Spinal cord (tissue), 9 donors: ENCODE measurements at regions not wholly inside any gene's neighbourhood (a gene's known extent, or its start where the extent isn't known, plus 50 kb on each side); places are given as distances from the start of the nearest gene placed in this dataset.
A peak's percentile ranks its signal among the peaks of the same experiment; 100 is the strongest.

Experiments used
- DNase-seq, 6 donors: peaks; one replicate each; pipeline versions ENCODE4 v3.0.0 to v3.0.0-alpha.2; 2013 to 2015; ENCODE audit warnings: low spot score in 6 of 6, low read depth in 4 of 6
- H3K27ac ChIP-seq: one replicate; pipeline ENCODE4 v1.5.1; 2013; ENCODE audit warnings: low read depth, low read length, control low read depth
- H3K27me3 ChIP-seq: one replicate; pipeline ENCODE4 v1.6.1; 2013; ENCODE audit warnings: low read length; ENCODE audit not compliant: control insufficient read depth, insufficient read depth
- H3K36me3 ChIP-seq: one replicate; pipeline ENCODE4 v1.6.1; 2013; ENCODE audit warnings: low read length; ENCODE audit not compliant: control insufficient read depth, insufficient read depth
- H3K4me1 ChIP-seq: one replicate; pipeline ENCODE4 v1.6.1; 2013; ENCODE audit warnings: low read length; ENCODE audit not compliant: control insufficient read depth, insufficient read depth
- H3K4me3 ChIP-seq: one replicate; pipeline ENCODE4 v1.5.1; 2013; ENCODE audit warnings: low read depth, low read length, control low read depth
- H3K9me3 ChIP-seq: one replicate; pipeline ENCODE4 v1.6.1; 2013; ENCODE audit warnings: low read length; ENCODE audit not compliant: control insufficient read depth, insufficient read depth
- WGBS: methylation state at CpG from one replicate; pipeline ENCODE4 v1.1.5; 2013; ENCODE audit warnings: missing lambda C conversion rate; ENCODE audit not compliant: insufficient coverage; 5-methylcytosine and 5-hydroxymethylcytosine counted together
- donor health status: healthy.

GRCh38 chr20:40945189-40945588 lies 83.4 kb upstream of the TOP1 start:
- DNase-seq = no peak
- H3K9me3 ChIP-seq = no peaks in the 10 kb centered on the region
- H3K27me3 ChIP-seq = peaks cover 6% of the 10 kb centered on the region
- H3K4me3 ChIP-seq = no peak overlapping the region
- no peak overlapping the region for H3K27ac ChIP-seq
- H3K36me3 ChIP-seq = no peaks in the 10 kb centered on the region
- WGBS = 78% methylated on average over 4 of the region's 5 CpGs
- H3K4me1 ChIP-seq = peaks cover 11% of the 10 kb centered on the region

GRCh38 chr20:40945754-40946450 lies 82.7 kb upstream of the TOP1 start:
- Histone ChIP-seq H3K27ac (no peak overlapping the region), H3K4me3 (no peak overlapping the region), H3K27me3 (peaks cover 6% of the 10 kb centered on the region), H3K9me3 (no peaks in the 10 kb centered on the region), H3K4me1 (peaks cover 11% of the 10 kb centered on the region), H3K36me3 (no peaks in the 10 kb centered on the region)
- peak in 5 of 6 donors; percentile 58 to 96 (median 71) for DNase-seq
- whole genome bisulfite sequencing = 11% methylated on average over 5 of the region's 12 CpGs

GRCh38 chr20:40946451-40946850 lies 82.2 kb upstream of the TOP1 start:
- peaks cover 6% of the 10 kb centered on the region for H3K27me3 ChIP-seq
- no peak overlapping the region for H3K4me3 ChIP-seq
- no peak overlapping the region for H3K27ac ChIP-seq
- DNase-seq = peak in 1 of 6 donors; percentile 87
- 76% methylated on average over 4 of the region's 11 CpGs for WGBS
- no peaks in the 10 kb centered on the region for H3K9me3 ChIP-seq
- no peaks in the 10 kb centered on the region for H3K36me3 ChIP-seq
- peaks cover 11% of the 10 kb centered on the region for H3K4me1 ChIP-seq

GRCh38 chr20:40948465-40949267 lies 80.0 kb upstream of the TOP1 start:
- Histone ChIP-seq H3K9me3 (no peaks in the 10 kb centered on the region), H3K27me3 (peaks cover 7% of the 10 kb centered on the region), H3K27ac (no peak overlapping the region), H3K4me1 (peaks cover 18% of the 10 kb centered on the region), H3K36me3 (no peaks in the 10 kb centered on the region), H3K4me3 (no peak overlapping the region)
- WGBS = no CpG with 5 or more reads among the region's 8 CpGs
- DNase-seq = no peak

GRCh38 chr20:40949346-40949745 lies 79.3 kb upstream of the TOP1 start:
- Histone ChIP-seq H3K27me3 (peaks cover 6% of the 10 kb centered on the region), H3K4me3 (no peak overlapping the region), H3K27ac (no peak overlapping the region), H3K4me1 (peaks cover 18% of the 10 kb centered on the region), H3K9me3 (no peaks in the 10 kb centered on the region), H3K36me3 (no peaks in the 10 kb centered on the region)
- WGBS = 80% methylated on average over 1 of the region's 2 CpGs
- DNase-seq = no peak

GRCh38 chr20:40952136-40952535 lies 76.5 kb upstream of the TOP1 start:
- H3K27me3 ChIP-seq = peaks cover 6% of the 10 kb centered on the region
- WGBS = 21% methylated on average over 8 of the region's 9 CpGs
- H3K9me3 ChIP-seq = no peaks in the 10 kb centered on the region
- no peaks in the 10 kb centered on the region for H3K36me3 ChIP-seq
- peaks cover 7% of the 10 kb centered on the region for H3K4me1 ChIP-seq
- no peak overlapping the region for H3K4me3 ChIP-seq
- peak in 2 of 6 donors; percentile 32 to 79 for DNase-seq
- no peak overlapping the region for H3K27ac ChIP-seq

- 83% methylated on average over 1 of the region's 2 CpGs for WGBS
- peaks cover 7% of the 10 kb centered on the region for H3K4me1 ChIP-seq
- no peak overlapping the region for H3K4me3 ChIP-seq
- peaks cover 6% of the 10 kb centered on the region for H3K27me3 ChIP-seq
- no peaks in the 10 kb centered on the region for H3K36me3 ChIP-seq
- H3K9me3 ChIP-seq = no peaks in the 10 kb centered on the region
- H3K27ac ChIP-seq = no peak overlapping the region
- no peak for DNase-seq
Measured at GRCh38 chr20:40953416-40953815, 75.2 kb upstream of the TOP1 start.

GRCh38 chr20:40953856-40954255 lies 74.8 kb upstream of the TOP1 start:
- H3K27ac ChIP-seq = no peak overlapping the region
- no peaks in the 10 kb centered on the region for H3K9me3 ChIP-seq
- WGBS = 96% methylated on average over 5 of the region's 5 CpGs
- peaks cover 7% of the 10 kb centered on the region for H3K4me1 ChIP-seq
- DNase-seq = no peak
- H3K36me3 ChIP-seq = no peaks in the 10 kb centered on the region
- peaks cover 6% of the 10 kb centered on the region for H3K27me3 ChIP-seq
- H3K4me3 ChIP-seq = no peak overlapping the region

- H3K4me3 ChIP-seq = no peak overlapping the region
- WGBS = 97% methylated on average over 9 of the region's 10 CpGs
- no peaks in the 10 kb centered on the region for H3K9me3 ChIP-seq
- H3K27ac ChIP-seq = no peak overlapping the region
- H3K4me1 ChIP-seq = peaks cover 7% of the 10 kb centered on the region
- H3K36me3 ChIP-seq = no peaks in the 10 kb centered on the region
- H3K27me3 ChIP-seq = peaks cover 2% of the 10 kb centered on the region
- DNase-seq = no peak
Measured at GRCh38 chr20:40954521-40955165, 74.0 kb upstream of the TOP1 start.
